GM12878 (cell line): ENCODE measurements at regions not wholly inside any gene's neighbourhood (a gene's known extent, or its start where the extent isn't known, plus 50 kb on each side); places are given as distances from the start of the nearest gene placed in this dataset.
A peak's percentile ranks its signal among the peaks of the same experiment; 100 is the strongest.

Experiments
- ATAC-seq: fragments of 200-7000 bp; cut with Tn5 transposase; 3 replicates; pipeline ENCODE4 v1.9.1; 2020; ENCODE audit warnings: mild to moderate bottlenecking, moderate library complexity
- BruUV-seq: library from RNA; stranded (reverse); fragments of 400-500 nt; replicated peaks from 2 replicates; lab custom pipeline; 2021; lab: Mats Ljungman, UMichigan
- CTCF ChIA-PET: fragments of 300-600 bp; sonication (Branson Sonifier 250); formaldehyde crosslinking; extraction: SDS; loops from one replicate; lab custom pipeline; 2021; ENCODE audit warnings: inconsistent platforms; lab: Yijun Ruan, JAX
- POLR2A ChIA-PET: fragments of 350-600 bp; formaldehyde crosslinking; extraction: SDS; loops from one replicate; lab custom pipeline; 2021; ENCODE audit warnings: inconsistent platforms; lab: Charles Lee
- RAD21 ChIA-PET: fragments of 300-600 bp; sonication (Branson Sonifier 250); formaldehyde crosslinking; loops from one replicate; lab custom pipeline; 2023; ENCODE audit warnings: antibody characterized with exemption; ENCODE audit not compliant: unreplicated experiment; lab: Charles Lee
- SMC1A ChIA-PET: fragments of 300-600 bp; sonication (Branson Sonifier 250); formaldehyde crosslinking; loops from one replicate; lab custom pipeline; 2023; ENCODE audit not compliant: unreplicated experiment, uncharacterized antibody; lab: Charles Lee
- DNase-seq: peaks from one replicate; pipeline ENCODE4 v3.0.0-alpha.2; 2011; ENCODE audit warnings: low read depth, low spot score
- FAIRE-seq: peaks from 3 replicates; lab custom pipeline; 2011; peaks lifted over from hg19 to GRCh38; lab: Jason Lieb, UNC
- H2AFZ ChIP-seq: 2 replicates; pipeline ENCODE4 v1.6.0; 2011; ENCODE audit warnings: low read depth, low read length, control low read depth; ENCODE audit not compliant: control insufficient read depth
- H3K27ac ChIP-seq: 2 replicates; pipeline ENCODE4 v1.5.1; 2011; ENCODE audit warnings: control low read depth; ENCODE audit not compliant: control insufficient read depth, insufficient read depth
- H3K27me3 ChIP-seq, 2 experiments: replicated peaks in 1 of 2; 2 replicates each; pipeline versions ENCODE4 v1.6.0 to v1.6.1; 2011; ENCODE audit warnings: low read length in 1 of 2; ENCODE audit not compliant: control insufficient read depth in 2 of 2, insufficient read depth in 2 of 2
- H3K36me3 ChIP-seq, 2 experiments: 2 replicates each; pipeline ENCODE4 v1.5.1; 2011; ENCODE audit warnings: low read length in 1 of 2; ENCODE audit not compliant: control insufficient read depth in 2 of 2, insufficient read depth in 2 of 2
- H3K4me1 ChIP-seq: 2 replicates; pipeline ENCODE4 v1.6.1; 2011; ENCODE audit warnings: mild to moderate bottlenecking, low read length, moderate library complexity, mixed read lengths; ENCODE audit not compliant: control insufficient read depth, insufficient read depth
- H3K4me2 ChIP-seq: 2 replicates; pipeline ENCODE4 v1.6.0; 2011; ENCODE audit warnings: control low read depth; ENCODE audit not compliant: control insufficient read depth, insufficient read depth
- H3K4me3 ChIP-seq: fragments of 200-600 bp; sonication (generic); 2 replicates; pipeline ENCODE4 v1.5.1; 2016
- H3K79me2 ChIP-seq: 2 replicates; pipeline ENCODE4 v1.6.0; 2011; ENCODE audit warnings: low read length; ENCODE audit not compliant: control insufficient read depth, insufficient read depth
- H3K9ac ChIP-seq: 2 replicates; pipeline ENCODE4 v1.8.0; 2011; ENCODE audit warnings: low read length, control low read depth, mixed read lengths; ENCODE audit not compliant: control insufficient read depth, insufficient read depth
- H3K9me3 ChIP-seq: replicated peaks from 3 replicates; pipeline ENCODE4 v1.5.1; 2011; ENCODE audit warnings: mild to moderate bottlenecking, low read length; ENCODE audit not compliant: control insufficient read depth, insufficient read depth
- H4K20me1 ChIP-seq: 2 replicates; pipeline ENCODE4 v1.6.0; 2011; ENCODE audit not compliant: control insufficient read depth, insufficient read depth
- CTCF ChIP-seq, 3 experiments: IDR thresholded peaks in 2 of 3; conservative IDR thresholded peaks in 1 of 3; 2 replicates each; pipeline ENCODE4 v1.5.1; 2011; ENCODE audit warnings: low read depth in 3 of 3, low read length in 3 of 3, mild to moderate bottlenecking in 3 of 3, control low read depth in 2 of 3, moderate library complexity in 2 of 3, inconsistent platforms in 1 of 3, mixed read lengths in 1 of 3; ENCODE audit not compliant: control insufficient read depth in 2 of 3, insufficient read depth in 1 of 3; ENCODE audit errors: extremely low read depth in 1 of 3
- E2F4 ChIP-seq: IDR thresholded peaks from 2 replicates; pipeline ENCODE4 v1.6.1; 2012; ENCODE audit warnings: low read depth, low read length, improper control_type of control experiment
- EGR1 ChIP-seq, 2 experiments: IDR thresholded peaks; 1 replicate in 1 of 2; 2 replicates in 1 of 2; pipeline ENCODE4 v1.6.1; 2011 to 2012; ENCODE audit warnings: low read depth in 2 of 2, low read length in 2 of 2, borderline replicate concordance in 1 of 2, mild to moderate bottlenecking in 1 of 2, moderate library complexity in 1 of 2
- IKZF2 ChIP-seq, 2 experiments: fragments of 450-650 bp; IDR thresholded peaks; 2 replicates each; pipeline ENCODE4 v1.6.1; 2017; ENCODE audit warnings: mild to moderate bottlenecking in 2 of 2, moderate library complexity in 2 of 2
- MTA3 ChIP-seq: IDR thresholded peaks from 2 replicates; pipeline ENCODE4 v1.6.1; 2012; ENCODE audit warnings: low read length, inconsistent platforms, borderline replicate concordance
- NKRF ChIP-seq: fragments of 450-650 bp; conservative IDR thresholded peaks from 2 replicates; pipeline ENCODE4 v1.6.1; 2017; ENCODE audit warnings: mild to moderate bottlenecking, moderate library complexity
- RBBP5 ChIP-seq: fragments of 200-600 bp; sonication (generic); conservative IDR thresholded peaks from 2 replicates; pipeline ENCODE4 v1.6.1; 2016
- TCF12 ChIP-seq: IDR thresholded peaks from 2 replicates; pipeline ENCODE4 v1.6.1; 2011; ENCODE audit warnings: low read depth, mild to moderate bottlenecking, low read length
- YY1 ChIP-seq: IDR thresholded peaks from 2 replicates; pipeline ENCODE4 v1.6.1; 2011; ENCODE audit warnings: low read depth, mild to moderate bottlenecking, low read length
- ZNF622 ChIP-seq: fragments of 450-650 bp; IDR thresholded peaks from 2 replicates; pipeline ENCODE4 v1.6.1; 2017; ENCODE audit warnings: mild to moderate bottlenecking, inconsistent platforms
- ZZZ3 ChIP-seq: IDR thresholded peaks from 2 replicates; pipeline ENCODE4 v1.6.1; 2011; ENCODE audit warnings: low read depth; ENCODE audit not compliant: control insufficient read depth, insufficient read length
- WGBS: methylation state at CpG from one replicate; pipeline ENCODE4 v1.1.6; 2016; ENCODE audit warnings: low lambda C conversion rate; ENCODE audit not compliant: insufficient replicate concordance, insufficient coverage; ENCODE audit errors: missing lambda C conversion rate; 5-methylcytosine and 5-hydroxymethylcytosine counted together
- in situ Hi-C: fragments of 300-500 bp; cut with MboI; formaldehyde crosslinking; loops from 9 replicates; pipeline ENCODE4 v1.14.3; 2018; ENCODE audit warnings: mixed read lengths
- intact Hi-C: fragments of 100-400 bp; cut with micrococcal nuclease; formaldehyde crosslinking; loops from one replicate; pipeline ENCODE4 v1.14.2; 2022; ENCODE audit not compliant: unreplicated experiment

GRCh38 chr5:62041156-62041756 is 264.8 kb upstream of the KIF2A start:
- 76% methylated on average over 5 of the region's 5 CpGs for WGBS
- peak; percentile 75 for FAIRE-seq
- ChIA-PET POLR2A (no interaction called here), CTCF (no interaction called here), RAD21 (no interaction called here), SMC1A (no interaction called here)
- Histone ChIP-seq H3K9ac (no peak overlapping the region), H3K79me2 (no peaks in the 10 kb centered on the region), H3K4me3 (no peak overlapping the region), H3K4me2 (no peak overlapping the region), H3K27ac (no peak overlapping the region), H2AFZ (no peak overlapping the region), H3K27me3 (no peaks in the 10 kb centered on the region), H4K20me1 (no peaks in the 10 kb centered on the region), H3K36me3 (no peaks in the 10 kb centered on the region), H3K9me3 (no peaks in the 10 kb centered on the region), H3K4me1 (no peaks in the 10 kb centered on the region)
- no TSS peak for BruUV-seq
- in situ Hi-C loops (no loop called here), intact Hi-C loops (no loop called here)
- no peak for DNase-seq
- ATAC-seq, result no peak
- no peak for TF ChIP-seq IKZF2 (IDR thresholded peaks at IDR 0.05)
- no peak for TF ChIP-seq ZZZ3
- TF ChIP-seq TCF12, result no peak
- no peak for TF ChIP-seq MTA3
- no peak for TF ChIP-seq RBBP5
- TF ChIP-seq YY1, result no peak
- TF ChIP-seq NKRF, result no peak
- TF ChIP-seq ZNF622, result no peak
- TF ChIP-seq CTCF (IDR thresholded peaks at IDR 0.05 in 2 of 3, conservative IDR thresholded peaks at IDR 0.05 in 1 of 3; ENCODE audit: control insufficient read depth in 2 of 3, extremely low read depth in 1 of 3, insufficient read depth in 1 of 3, low read depth in 3 of 3, low read length in 3 of 3), result no peak
- TF ChIP-seq EGR1 (IDR thresholded peaks at IDR 0.05; ENCODE audit: borderline replicate concordance in 1 of 2, low read depth in 2 of 2, low read length in 2 of 2), result no peak
- no peak for TF ChIP-seq E2F4
